H1 (cell line): ENCODE measurements at regions not wholly inside any gene's neighbourhood (a gene's known extent, or its start where the extent isn't known, plus 50 kb on each side); places are given as distances from the start of the nearest gene placed in this dataset.

Source experiments
- CTCF ChIP-seq, 3 experiments: IDR thresholded peaks; 1 replicate in 2 of 3; 2 replicates in 1 of 3; pipeline versions ENCODE4 v1.5.1 to v1.6.1; 2011; ENCODE audit warnings: low read length in 3 of 3, mild to moderate bottlenecking in 3 of 3, inconsistent platforms in 2 of 3, low read depth in 1 of 3, moderate library complexity in 1 of 3; ENCODE audit not compliant: insufficient read depth in 1 of 3; ENCODE audit errors: control extremely low read depth in 1 of 3
- EP300 ChIP-seq, 2 experiments: IDR thresholded peaks; 1 replicate in 1 of 2; 2 replicates in 1 of 2; pipeline ENCODE4 v1.6.1; 2011 to 2012; ENCODE audit warnings: low read depth in 2 of 2, low read length in 2 of 2, mild to moderate bottlenecking in 2 of 2, borderline replicate concordance in 1 of 2, inconsistent platforms in 1 of 2, moderate library complexity in 1 of 2
- SP1 ChIP-seq: IDR thresholded peaks from 2 replicates; pipeline ENCODE4 v1.6.1; 2011; ENCODE audit warnings: low read depth, low read length
- TF ChIP-seq, protein P1 (sequence below): fragments of 300-600 bp; sonication (generic); IDR thresholded peaks from 2 replicates; pipeline ENCODE4 v1.7.1; 2012; ENCODE audit warnings: low read length, moderate library complexity, mild to moderate bottlenecking, inconsistent platforms; ENCODE audit not compliant: insufficient replicate concordance

DNA sequence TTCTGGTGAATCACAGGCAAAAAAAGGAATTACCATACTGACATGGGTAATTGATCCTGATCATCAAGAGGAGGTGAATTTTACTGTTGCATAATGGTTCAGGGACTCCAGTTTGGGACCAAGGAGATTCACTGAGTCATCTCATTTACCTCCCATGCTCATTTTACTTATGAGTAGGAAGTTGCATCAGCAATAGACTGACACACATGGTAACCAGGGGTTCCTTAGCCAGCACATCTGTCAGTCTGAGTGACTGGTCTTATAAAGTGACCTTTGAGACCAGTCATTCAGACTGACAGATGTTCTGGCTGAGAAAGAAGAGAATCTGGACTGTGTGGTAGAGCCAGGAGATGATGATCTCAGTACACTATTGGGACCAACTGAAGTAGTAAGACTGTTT is 384.6 kb upstream of the CD180 start (continued):
- no peak for TF ChIP-seq SP1
- no peak for TF ChIP-seq EP300 (IDR thresholded peaks at IDR 0.05; ENCODE audit: borderline replicate concordance in 1 of 2, low read depth in 2 of 2, low read length in 2 of 2)
- TF ChIP-seq CTCF (IDR thresholded peaks at IDR 0.05; ENCODE audit: control extremely low read depth in 1 of 3, insufficient read depth in 1 of 3, low read depth in 1 of 3, low read length in 3 of 3): no peak
- TF ChIP-seq, protein P1, sequence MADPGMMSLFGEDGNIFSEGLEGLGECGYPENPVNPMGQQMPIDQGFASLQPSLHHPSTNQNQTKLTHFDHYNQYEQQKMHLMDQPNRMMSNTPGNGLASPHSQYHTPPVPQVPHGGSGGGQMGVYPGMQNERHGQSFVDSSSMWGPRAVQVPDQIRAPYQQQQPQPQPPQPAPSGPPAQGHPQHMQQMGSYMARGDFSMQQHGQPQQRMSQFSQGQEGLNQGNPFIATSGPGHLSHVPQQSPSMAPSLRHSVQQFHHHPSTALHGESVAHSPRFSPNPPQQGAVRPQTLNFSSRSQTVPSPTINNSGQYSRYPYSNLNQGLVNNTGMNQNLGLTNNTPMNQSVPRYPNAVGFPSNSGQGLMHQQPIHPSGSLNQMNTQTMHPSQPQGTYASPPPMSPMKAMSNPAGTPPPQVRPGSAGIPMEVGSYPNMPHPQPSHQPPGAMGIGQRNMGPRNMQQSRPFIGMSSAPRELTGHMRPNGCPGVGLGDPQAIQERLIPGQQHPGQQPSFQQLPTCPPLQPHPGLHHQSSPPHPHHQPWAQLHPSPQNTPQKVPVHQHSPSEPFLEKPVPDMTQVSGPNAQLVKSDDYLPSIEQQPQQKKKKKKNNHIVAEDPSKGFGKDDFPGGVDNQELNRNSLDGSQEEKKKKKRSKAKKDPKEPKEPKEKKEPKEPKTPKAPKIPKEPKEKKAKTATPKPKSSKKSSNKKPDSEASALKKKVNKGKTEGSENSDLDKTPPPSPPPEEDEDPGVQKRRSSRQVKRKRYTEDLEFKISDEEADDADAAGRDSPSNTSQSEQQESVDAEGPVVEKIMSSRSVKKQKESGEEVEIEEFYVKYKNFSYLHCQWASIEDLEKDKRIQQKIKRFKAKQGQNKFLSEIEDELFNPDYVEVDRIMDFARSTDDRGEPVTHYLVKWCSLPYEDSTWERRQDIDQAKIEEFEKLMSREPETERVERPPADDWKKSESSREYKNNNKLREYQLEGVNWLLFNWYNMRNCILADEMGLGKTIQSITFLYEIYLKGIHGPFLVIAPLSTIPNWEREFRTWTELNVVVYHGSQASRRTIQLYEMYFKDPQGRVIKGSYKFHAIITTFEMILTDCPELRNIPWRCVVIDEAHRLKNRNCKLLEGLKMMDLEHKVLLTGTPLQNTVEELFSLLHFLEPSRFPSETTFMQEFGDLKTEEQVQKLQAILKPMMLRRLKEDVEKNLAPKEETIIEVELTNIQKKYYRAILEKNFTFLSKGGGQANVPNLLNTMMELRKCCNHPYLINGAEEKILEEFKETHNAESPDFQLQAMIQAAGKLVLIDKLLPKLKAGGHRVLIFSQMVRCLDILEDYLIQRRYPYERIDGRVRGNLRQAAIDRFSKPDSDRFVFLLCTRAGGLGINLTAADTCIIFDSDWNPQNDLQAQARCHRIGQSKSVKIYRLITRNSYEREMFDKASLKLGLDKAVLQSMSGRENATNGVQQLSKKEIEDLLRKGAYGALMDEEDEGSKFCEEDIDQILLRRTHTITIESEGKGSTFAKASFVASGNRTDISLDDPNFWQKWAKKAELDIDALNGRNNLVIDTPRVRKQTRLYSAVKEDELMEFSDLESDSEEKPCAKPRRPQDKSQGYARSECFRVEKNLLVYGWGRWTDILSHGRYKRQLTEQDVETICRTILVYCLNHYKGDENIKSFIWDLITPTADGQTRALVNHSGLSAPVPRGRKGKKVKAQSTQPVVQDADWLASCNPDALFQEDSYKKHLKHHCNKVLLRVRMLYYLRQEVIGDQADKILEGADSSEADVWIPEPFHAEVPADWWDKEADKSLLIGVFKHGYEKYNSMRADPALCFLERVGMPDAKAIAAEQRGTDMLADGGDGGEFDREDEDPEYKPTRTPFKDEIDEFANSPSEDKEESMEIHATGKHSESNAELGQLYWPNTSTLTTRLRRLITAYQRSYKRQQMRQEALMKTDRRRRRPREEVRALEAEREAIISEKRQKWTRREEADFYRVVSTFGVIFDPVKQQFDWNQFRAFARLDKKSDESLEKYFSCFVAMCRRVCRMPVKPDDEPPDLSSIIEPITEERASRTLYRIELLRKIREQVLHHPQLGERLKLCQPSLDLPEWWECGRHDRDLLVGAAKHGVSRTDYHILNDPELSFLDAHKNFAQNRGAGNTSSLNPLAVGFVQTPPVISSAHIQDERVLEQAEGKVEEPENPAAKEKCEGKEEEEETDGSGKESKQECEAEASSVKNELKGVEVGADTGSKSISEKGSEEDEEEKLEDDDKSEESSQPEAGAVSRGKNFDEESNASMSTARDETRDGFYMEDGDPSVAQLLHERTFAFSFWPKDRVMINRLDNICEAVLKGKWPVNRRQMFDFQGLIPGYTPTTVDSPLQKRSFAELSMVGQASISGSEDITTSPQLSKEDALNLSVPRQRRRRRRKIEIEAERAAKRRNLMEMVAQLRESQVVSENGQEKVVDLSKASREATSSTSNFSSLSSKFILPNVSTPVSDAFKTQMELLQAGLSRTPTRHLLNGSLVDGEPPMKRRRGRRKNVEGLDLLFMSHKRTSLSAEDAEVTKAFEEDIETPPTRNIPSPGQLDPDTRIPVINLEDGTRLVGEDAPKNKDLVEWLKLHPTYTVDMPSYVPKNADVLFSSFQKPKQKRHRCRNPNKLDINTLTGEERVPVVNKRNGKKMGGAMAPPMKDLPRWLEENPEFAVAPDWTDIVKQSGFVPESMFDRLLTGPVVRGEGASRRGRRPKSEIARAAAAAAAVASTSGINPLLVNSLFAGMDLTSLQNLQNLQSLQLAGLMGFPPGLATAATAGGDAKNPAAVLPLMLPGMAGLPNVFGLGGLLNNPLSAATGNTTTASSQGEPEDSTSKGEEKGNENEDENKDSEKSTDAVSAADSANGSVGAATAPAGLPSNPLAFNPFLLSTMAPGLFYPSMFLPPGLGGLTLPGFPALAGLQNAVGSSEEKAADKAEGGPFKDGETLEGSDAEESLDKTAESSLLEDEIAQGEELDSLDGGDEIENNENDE: no peak
